ENCODE measurements at regions not wholly inside any gene's neighbourhood (a gene's known extent, or its start where the extent isn't known, plus 50 kb on each side); places are given as distances from the start of the nearest gene placed in this dataset.

GRCh38 chr9:4923580-4924544 is 61.2 kb upstream of the JAK2 start:
- Histone ChIP-seq H3K36me3 (replicated peaks in 1 of 2; ENCODE audit: insufficient read depth in 1 of 2, low read depth in 2 of 2) (no peaks in the 10 kb centered on the region), H3K4me1 (no peaks in the 10 kb centered on the region), H3K9me3 (no peaks in the 10 kb centered on the region), H3K27ac (no peak overlapping the region), H3K27me3 (no peaks in the 10 kb centered on the region), H3K4me3 (no peak overlapping the region)
- TF ChIP-seq POLR2A (IDR thresholded peaks at IDR 0.05) (no peak), CTCF (IDR thresholded peaks at IDR 0.05) (peak in 5 of 7 experiments; percentile 22 to 36 (median 27))
- ATAC-seq (no peak), DNase-seq (no peak)
- WGBS, 2 donors = 44 to 64% methylated on average over 5 of the region's 5 CpGs
- intact Hi-C loops (cut with DNase I) = no loop called here

GRCh38 chr9:4926239-4926638 is 58.8 kb upstream of the JAK2 start:
- H3K4me1 ChIP-seq = no peaks in the 10 kb centered on the region
- no peak overlapping the region for H3K27ac ChIP-seq
- no peaks in the 10 kb centered on the region for H3K9me3 ChIP-seq
- no peaks in the 10 kb centered on the region for H3K36me3 ChIP-seq (replicated peaks in 1 of 2; ENCODE audit: insufficient read depth in 1 of 2, low read depth in 2 of 2)
- DNase-seq (no peak), ATAC-seq (no peak)
- no peak overlapping the region for H3K4me3 ChIP-seq
- intact Hi-C loops (cut with DNase I) = no loop called here
- no peak for TF ChIP-seq CTCF (IDR thresholded peaks at IDR 0.05)
- TF ChIP-seq POLR2A (IDR thresholded peaks at IDR 0.05) = no peak
- WGBS, 2 donors = 71 to 85% methylated on average over 2 of the region's 2 CpGs
- H3K27me3 ChIP-seq = no peaks in the 10 kb centered on the region

GRCh38 chr9:4927043-4927471 is 58.0 kb upstream of the JAK2 start:
- intact Hi-C loops (cut with DNase I) = no loop called here
- no peaks in the 10 kb centered on the region for H3K27me3 ChIP-seq
- 59 to 69% methylated on average over 4 of the region's 4 CpGs for WGBS, 2 donors
- DNase-seq = no peak
- no peak overlapping the region for H3K4me3 ChIP-seq
- no peaks in the 10 kb centered on the region for H3K9me3 ChIP-seq
- no peaks in the 10 kb centered on the region for H3K36me3 ChIP-seq (replicated peaks in 1 of 2; ENCODE audit: insufficient read depth in 1 of 2, low read depth in 2 of 2)
- H3K27ac ChIP-seq = no peak overlapping the region
- no peak for ATAC-seq
- H3K4me1 ChIP-seq = no peaks in the 10 kb centered on the region
- TF ChIP-seq POLR2A (IDR thresholded peaks at IDR 0.05) = no peak
- no peak for TF ChIP-seq CTCF (IDR thresholded peaks at IDR 0.05)

GRCh38 chr9:4927701-4928100 is 57.4 kb upstream of the JAK2 start:
- intact Hi-C loops (cut with DNase I) = no loop called here
- H3K36me3 ChIP-seq (replicated peaks in 1 of 2; ENCODE audit: insufficient read depth in 1 of 2, low read depth in 2 of 2) = no peaks in the 10 kb centered on the region
- ATAC-seq = no peak
- H3K4me3 ChIP-seq = no peak overlapping the region
- no peaks in the 10 kb centered on the region for H3K9me3 ChIP-seq
- 92% methylated on average over 5 of the region's 5 CpGs for whole genome bisulfite sequencing, 2 donors
- H3K27ac ChIP-seq = no peak overlapping the region
- H3K4me1 ChIP-seq = no peaks in the 10 kb centered on the region
- TF ChIP-seq POLR2A (IDR thresholded peaks at IDR 0.05) (no peak), CTCF (IDR thresholded peaks at IDR 0.05) (no peak)
- no peaks in the 10 kb centered on the region for H3K27me3 ChIP-seq
- DNase-seq = no peak

- 54 to 70% methylated on average over 2 of the region's 2 CpGs for WGBS, 2 donors
- no peak for ATAC-seq
- Histone ChIP-seq H3K36me3 (replicated peaks in 1 of 2; ENCODE audit: insufficient read depth in 1 of 2, low read depth in 2 of 2) (no peaks in the 10 kb centered on the region), H3K4me3 (no peak overlapping the region), H3K9me3 (no peaks in the 10 kb centered on the region), H3K4me1 (no peaks in the 10 kb centered on the region), H3K27me3 (no peaks in the 10 kb centered on the region), H3K27ac (no peak overlapping the region)
- intact Hi-C loops (cut with DNase I) = no loop called here
- TF ChIP-seq CTCF (IDR thresholded peaks at IDR 0.05) (no peak), POLR2A (IDR thresholded peaks at IDR 0.05) (no peak)
- DNase-seq = no peak
Measured at GRCh38 chr9:4929917-4930316, 55.2 kb upstream of the JAK2 start.
